EL (cell line): ENCODE measurements at regions not wholly inside any gene's neighbourhood (a gene's known extent, or its start where the extent isn't known, plus 50 kb on each side); places are given as distances from the start of the nearest gene placed in this dataset.
A peak's percentile ranks its signal among the peaks of the same experiment; 100 is the strongest.

Experiments
- DNase-seq: peaks from one replicate; pipeline ENCODE4 v3.0.0-alpha.2; 2016

DNA sequence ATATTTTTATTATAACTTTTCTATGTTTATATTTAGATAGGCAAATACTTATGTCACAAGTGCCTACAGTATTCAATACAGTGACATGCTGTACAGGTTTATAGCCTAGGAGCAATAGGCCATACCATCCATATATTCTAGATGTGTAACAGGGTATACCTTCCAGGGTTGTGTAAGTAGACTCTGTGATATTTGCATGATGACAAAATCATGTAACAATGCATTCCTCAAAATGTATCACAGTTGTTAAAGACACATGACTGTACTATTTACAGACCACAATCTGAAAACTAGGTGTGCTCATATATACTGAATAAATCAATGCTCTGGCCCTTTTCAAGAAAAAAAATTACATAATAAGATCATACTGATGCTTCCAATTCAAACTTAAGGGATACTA lies 433.2 kb upstream of the RGPD4 start:
- no peak for DNase-seq

DNA sequence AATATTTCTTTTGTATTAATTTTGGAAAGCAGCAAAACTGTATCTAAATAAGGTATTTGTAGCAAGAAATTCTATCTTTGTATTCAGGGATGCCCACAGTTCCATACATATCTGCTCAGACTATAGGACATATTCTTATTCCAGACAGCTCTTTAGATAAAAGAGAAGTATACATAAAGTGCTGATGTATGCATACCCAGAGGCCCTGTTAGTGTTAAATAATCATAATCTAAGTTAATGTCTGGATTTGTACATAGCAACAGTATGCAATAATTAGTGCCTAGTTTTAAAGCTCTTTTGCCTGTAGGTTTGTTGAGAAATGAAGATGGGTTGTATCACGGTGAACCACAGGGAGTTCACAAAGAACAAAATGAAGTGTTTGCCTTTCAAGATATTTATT lies 428.0 kb upstream of the RGPD4 start:
- DNase-seq: no peak

DNA sequence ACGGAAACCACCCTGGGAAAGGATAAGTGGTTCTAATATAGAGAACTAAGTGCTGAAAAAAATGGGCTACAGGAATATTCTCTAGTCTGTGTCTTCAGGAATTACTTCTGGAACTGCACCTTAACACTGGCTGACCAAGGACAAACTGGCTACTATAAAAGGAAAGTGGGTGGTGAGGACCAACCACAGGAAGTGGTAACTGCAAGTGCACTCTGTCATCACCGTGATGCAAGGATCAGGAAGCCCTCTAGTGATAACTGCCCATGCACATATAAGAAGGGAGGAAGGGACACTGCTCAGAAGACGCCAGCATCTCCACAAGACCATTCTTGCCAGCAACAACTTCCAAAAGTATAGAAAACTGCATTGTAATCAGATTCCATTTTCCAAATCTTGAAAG lies 424.4 kb upstream of the RGPD4 start:
- no peak for DNase-seq

DNA sequence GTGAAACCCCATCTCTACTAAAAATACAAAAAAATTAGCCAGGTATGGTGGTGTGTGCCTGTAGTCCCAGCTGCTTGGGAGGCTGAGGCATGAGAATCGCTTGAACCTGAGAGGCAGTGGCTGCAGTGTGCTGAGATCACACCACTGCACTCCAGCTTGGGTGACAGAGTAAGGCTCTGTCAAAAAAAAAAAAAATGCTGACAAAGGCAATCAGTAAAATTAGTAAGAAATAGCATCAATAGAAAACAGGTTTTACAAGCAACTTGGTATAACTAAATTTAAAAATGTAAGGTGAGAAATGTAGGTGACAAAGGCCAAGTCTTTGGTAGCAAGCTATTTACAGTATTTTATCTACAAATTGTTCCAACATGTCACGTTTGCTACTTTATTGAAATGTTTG lies 421.4 kb upstream of the RGPD4 start:
- no peak for DNase-seq

DNA sequence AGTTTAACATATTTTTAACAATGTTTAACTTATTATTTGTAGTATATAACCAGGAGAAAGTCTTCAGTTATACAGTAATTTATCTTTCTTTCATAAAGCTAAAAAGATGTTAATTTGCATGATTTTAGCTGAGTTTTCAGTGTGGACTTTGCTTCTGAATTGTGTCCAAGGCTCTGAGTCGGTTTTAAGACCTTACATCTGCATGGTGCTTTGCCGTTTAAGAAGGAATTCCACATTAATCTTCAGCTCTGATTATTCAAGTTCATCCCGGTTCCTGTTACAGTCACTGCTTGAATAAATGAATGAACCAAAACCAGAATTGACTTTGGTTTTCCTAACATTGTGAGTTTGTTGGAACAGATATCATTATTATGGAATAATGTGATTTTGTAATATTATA lies 419.7 kb upstream of the RGPD4 start:
- no peak for DNase-seq

DNA sequence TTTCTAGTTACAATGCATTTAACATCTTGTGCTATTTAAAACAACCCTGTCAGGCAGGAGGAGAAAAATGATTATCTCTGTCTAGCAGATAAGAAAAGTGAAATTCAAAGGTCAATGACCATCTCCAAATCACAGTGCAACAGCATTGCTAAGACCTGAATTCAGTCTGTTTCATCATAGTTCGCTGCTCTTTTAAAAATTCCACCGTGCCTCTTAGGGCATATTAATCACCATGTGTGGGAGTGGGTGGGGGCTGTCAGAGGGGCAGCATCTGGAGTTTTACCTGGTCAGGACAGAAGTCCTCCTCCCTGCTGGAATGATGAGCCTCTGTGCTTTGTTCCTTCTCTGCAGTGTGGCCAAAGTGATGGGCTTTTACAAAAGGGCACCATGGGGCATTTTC lies 418.7 kb upstream of the RGPD4 start:
- DNase-seq: no peak

DNA sequence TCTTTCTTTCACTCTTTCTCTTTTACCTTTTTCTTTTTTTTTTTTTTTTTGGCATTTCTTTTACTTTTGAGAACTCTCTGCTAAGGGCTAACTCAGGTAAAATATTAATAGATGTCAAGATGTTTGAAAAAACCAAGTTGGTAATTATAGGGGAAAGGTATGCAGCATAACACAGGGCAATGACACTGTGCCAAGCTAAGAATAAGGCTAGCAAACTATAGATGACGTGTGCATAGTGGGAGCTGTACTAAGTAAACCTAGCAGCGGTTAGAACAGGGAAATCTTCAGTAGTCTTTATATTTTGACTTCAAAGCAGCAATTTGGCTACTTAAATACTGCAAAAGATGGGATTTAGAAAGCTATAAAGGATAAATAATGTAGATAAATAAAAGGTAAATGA lies 415.4 kb upstream of the RGPD4 start:
- DNase-seq: no peak

DNA sequence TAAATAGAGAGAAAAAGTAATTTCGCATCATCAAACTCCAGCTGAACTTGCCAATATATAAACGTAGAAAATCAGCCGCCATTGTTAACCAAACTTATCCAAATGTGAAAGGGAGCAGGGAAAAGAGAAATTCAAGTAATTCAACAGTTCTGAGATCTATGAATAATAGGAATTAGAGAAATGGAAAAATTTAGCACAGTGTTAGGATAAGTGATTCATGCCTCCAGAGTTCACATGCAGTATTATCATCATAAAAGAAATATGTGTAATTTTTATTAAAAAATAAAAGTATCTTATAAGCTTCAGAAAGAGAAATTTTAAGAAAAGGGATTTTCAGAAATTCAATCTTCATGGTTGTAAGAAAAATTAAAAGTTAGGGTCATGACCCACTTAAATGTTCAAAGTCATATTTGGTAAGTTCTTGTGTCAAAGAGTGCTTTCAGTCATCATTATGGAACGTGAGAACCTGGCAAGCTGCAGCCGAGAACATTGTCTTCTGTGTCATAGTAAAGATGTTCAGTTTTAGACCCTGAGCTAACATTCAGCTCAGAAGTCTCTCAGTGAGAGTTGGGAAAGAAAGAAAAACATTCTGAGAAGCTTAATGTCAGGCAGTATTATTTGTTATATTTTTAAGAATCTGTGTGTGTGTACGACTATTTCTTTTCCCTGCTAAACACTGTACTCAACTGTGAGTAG lies 414.3 kb upstream of the RGPD4 start:
- peak; percentile 23 for DNase-seq

DNA sequence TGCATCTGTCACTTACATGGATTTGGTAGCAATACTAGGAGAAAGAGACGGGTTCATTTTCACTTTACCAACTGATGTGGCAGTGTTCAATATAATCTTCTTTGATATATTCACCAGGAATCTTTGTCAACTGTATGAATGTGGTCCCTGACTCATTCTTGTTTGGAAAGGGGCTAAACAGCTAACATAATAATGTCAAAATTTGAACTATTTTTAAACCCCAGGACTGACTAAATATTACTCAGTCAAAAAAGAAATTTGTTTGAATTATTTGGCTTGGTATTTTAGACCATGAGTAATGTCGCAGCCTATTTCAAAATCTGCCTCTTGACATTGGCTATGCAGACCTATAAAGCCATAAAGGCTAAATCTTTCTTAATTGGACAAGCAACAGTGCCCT lies 413.7 kb upstream of the RGPD4 start:
- DNase-seq: peak; percentile 3

DNA sequence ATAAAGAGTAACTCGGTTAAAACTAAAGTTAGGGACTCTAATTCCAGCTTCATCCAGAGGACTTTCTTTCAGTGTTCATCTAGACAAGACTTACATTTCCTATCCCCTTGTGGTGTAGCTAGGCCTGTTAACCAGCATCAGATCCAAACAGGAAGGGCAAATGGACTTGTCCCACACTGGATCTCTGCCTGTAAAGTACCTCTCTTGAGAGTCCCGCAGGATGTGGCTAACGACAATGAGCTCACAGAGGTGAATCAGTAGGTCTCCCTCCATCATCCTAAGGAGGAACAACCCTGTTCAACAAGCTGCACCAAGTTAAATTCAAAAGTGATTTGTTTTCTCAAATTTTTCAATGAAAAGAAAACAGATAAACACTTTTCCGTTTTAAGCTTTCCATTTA lies 412.3 kb upstream of the RGPD4 start:
- DNase-seq: no peak

DNA sequence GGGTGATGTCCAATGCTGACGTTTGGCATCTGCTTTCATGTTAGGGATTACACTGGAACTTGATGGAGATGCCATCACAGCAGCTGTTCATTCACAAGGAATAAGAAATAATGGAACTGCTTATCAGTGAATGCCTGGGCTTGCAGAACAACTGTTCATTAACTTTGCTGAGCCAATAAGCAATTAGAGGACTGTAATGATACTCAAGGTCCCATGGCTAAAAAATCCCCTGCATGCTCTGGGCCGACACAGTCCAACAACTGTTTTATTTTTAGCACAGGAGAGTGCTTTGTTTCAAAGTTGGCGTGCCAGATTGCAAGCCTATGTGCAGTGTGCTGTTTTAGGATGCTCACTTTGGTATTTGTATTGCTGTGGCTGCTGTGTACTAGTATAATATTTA lies 408.0 kb upstream of the RGPD4 start:
- DNase-seq: no peak

DNA sequence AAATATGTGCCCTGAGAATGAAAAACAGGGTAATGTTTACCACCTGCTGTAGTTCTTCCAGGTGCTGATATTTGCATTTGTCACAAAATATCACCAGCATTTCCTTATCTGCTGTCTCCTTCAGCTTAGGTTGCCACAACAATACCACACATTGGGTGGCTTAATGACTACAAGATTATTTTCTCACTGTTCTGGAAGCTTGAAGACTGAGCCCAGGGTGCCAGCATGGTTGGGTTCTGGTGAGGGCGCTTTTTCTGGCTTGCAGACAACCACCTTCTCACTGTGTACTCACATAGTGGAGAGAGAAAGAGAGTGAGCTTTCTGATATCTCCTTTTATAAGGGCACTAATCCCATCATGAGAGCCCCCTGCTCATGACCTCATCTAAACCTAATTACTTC lies 407.5 kb upstream of the RGPD4 start:
- DNase-seq: no peak

DNA sequence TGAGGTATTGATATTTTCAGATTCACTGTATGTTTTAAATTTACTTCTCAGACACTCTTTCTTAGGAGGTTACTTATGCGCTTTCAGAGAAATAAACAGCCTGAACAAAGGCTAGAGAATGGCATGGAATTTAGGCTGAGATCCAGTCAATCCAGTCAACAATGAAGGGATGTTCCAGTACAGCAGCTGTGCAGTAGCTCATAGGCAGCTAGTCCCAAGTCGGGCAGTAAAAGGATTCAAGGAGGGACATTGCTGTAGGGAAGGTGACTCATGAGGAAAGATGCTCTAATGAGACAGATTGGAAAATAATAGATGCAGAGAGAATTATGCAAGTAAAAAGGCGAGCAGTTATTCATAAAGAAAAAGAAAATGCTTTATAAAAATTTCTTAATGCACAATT lies 397.9 kb upstream of the RGPD4 start:
- DNase-seq: peak; percentile 1

DNA sequence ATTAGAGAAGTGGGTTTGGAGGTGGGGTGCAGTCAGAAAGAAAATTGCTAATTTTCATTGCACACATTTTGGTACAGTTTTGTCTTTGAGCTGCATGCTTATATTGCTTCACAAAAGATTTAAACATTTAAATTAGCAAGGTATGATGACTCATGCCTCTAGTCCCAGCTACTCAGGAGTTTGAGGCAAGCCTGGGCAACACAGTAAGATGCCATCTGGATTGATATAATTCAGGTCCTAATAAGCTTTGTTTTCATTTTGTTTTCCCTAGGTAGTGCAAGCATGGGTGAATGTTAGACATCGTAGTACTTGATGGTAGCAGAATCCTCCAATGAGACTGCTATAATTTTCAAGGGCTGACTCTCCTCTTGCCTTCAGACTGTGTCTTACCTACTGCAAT lies 396.7 kb upstream of the RGPD4 start:
- DNase-seq: no peak

DNA sequence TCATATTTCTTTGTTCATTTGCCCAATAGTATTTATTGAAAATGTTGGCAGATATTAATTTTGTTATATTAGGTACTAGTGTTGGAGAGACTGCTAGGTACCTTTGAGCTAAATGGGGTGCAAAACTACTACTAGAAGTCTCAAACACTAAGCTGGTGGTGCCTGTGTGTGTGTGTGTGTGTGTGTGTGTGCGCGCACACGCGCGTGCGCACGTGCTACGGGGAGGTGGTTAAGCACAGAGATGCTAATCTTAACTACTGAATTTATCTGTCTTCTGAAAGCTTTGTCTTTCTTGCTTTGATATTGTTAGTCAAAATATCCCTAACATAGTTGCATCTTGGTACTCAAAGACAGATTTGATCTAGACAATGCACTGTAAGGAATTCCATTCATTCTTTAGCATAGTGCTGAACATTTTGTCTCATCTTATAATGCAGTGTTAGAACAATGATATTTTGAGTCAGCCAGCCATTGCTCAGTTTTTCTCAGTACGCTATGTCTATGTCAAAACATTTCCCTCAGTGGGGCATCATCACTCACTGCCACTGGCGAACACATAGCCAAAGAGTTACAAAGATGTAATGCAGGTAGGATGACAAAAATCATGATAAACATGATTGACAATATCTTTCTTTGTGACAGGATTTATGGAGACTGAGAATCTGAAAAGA lies 396.0 kb upstream of the RGPD4 start:
- no peak for DNase-seq

DNA sequence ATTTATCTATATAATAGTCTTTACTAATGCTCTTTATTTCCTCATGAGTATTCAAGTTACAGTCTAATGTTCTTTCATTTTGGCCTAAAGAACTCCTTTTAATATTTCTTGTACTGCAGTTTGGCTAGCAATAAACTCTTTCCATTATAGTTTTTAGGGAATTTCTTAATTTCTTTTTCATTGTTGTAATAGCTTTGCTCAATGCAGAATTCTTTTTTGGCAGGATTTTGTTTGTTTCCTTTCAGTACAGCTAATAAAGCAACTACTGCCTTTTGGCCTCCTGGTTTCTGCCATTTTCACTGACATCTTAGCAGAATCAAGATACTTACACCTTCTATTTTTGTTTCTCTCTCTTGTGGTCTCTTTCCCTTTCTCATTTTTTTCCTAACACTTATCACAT lies 390.4 kb upstream of the RGPD4 start:
- DNase-seq: no peak

DNA sequence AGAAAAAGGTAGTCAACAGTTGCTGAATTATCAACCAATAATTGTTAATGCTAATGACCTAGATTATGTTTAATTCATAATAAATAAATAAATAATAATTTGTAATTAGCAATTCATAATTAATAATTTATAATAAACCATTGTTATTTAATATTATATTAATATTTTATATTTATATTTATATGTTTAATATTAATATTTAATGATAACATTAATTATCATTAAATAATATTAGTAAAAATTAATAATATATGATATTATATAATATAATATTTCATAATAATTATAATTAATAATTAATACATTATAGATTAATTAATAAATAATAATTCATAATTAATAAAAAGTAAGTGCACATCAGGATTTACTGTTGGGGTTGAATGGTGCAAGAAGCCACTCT lies 389.4 kb upstream of the RGPD4 start:
- DNase-seq: no peak

DNA sequence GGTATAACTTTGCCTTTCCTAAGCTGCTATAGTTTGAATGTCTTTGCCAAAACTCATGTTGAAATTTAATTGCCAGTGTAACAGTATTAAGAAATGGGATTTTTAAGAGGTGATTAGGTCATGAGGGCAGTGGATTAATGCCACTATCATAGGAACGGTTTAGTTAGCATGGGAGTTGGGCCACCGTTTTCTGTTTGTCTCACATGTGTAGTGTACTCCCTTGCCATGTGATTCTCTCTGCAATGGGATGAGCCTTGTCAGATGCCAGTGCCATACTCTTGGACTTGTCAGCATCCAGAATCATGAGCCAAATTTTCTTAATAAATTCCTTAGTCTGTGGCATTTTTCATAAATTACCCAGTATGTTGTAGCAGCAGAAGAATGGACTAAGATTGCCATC lies 388.9 kb upstream of the RGPD4 start:
- DNase-seq: no peak

DNA sequence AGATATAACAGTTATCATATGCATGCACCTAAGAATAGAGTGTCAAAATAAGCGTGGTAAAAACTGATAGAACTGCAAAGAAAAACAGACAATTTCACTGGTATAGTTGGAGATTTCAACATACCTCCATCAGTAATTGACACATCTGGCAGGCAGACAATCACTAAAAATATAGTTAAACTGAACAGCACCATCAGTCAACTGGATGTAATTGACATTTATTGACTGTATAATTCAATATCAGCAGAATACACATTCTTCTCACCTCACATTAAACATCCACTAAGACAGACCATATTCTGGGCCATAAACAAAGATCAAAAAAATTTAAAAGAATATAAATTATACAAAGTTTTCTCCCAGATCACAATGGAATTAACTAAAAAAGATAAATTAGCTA lies 378.5 kb upstream of the RGPD4 start:
- DNase-seq: no peak

DNA sequence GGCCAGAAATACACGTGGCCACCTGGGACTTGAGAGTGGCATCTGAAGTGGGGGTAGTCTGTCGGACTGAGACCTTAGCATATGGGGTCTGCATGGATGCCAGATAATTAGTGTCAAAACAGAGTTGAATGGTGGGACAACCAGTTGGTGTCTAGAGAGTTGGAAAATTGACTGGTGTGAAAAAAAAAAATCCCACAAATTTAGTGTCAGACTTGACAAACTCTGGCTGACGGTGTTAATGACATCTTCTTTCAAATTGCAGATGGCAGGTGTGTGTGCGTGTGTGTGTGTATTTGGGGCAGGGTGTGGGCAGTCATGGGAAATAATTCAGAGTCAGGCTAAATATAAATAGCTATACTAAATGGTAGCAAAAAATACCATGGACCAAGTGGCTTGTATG lies 365.4 kb upstream of the RGPD4 start:
- no peak for DNase-seq

DNA sequence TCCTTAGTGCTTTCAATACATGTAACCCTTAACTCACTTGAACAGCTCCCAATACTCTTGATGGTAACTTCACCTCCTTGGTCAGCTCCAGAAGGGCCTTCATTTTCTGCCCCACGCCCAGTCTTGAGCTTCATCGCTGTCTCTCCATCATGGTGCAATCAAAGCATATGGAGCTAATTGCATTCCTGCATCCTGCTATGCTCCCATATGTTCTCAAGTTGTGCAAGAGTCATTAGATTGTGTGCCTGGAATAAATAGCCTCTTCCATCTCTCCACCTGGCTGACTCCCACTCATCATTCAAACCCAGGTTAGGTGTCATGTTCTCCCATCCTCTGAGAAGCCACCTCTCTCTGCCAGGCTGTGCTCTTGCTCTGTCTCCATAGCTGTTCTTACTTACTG lies 364.5 kb upstream of the RGPD4 start:
- no peak for DNase-seq

DNA sequence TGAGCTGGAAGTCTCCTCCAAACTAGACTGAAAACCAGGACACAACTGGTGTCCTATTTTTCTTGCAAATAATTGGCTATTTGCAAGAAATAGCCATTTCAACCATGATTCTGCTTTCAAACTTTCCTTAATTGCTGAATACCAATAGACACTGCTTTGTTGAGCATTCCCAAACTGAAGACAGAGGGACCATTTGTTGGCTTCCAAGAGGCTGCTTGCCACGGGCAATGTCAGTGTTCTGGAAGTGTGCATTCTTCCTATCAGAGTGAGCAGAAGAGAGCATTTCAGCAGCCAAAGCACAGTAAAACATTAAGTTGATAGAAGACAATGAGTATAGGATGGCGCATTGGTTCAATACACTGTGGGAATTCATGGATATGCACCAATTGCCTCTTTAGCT lies 360.5 kb upstream of the RGPD4 start:
- DNase-seq: no peak

DNA sequence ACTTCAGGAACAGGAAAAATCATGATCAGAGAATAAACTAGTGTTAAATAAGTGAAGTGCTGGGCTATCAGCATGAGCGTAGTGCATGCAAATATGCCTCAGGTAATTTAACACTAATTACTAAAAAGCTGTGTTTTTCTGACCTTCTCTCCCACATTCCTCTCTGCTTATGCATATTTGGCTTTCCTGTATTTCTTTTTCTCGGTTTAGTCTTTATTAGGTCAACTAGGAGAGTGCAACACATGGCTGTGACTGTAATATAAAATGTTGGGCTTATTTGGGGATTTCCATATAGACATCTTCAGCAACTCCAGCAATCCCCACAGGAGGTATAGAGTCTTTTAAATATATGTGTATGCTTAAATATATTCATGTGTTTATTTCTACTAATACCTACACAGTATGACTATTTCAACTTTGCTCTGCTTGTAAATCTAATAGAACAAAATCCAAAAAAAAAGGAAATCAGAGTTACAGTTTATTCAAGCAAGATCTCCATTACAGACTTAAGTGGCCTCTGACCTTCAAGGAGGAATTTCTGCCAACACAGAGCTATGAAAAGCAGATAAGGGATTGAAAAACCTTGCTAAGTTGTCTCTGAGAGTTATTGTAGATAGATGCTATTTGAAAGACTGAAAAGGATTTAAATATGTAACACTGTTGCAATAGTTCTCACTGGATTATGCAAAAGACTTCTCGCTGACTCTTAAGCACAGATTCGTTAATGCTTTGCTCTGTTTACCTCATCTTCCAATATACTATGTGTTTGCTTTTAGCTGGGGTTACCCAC lies 359.5 kb upstream of the RGPD4 start:
- DNase-seq: no peak

DNA sequence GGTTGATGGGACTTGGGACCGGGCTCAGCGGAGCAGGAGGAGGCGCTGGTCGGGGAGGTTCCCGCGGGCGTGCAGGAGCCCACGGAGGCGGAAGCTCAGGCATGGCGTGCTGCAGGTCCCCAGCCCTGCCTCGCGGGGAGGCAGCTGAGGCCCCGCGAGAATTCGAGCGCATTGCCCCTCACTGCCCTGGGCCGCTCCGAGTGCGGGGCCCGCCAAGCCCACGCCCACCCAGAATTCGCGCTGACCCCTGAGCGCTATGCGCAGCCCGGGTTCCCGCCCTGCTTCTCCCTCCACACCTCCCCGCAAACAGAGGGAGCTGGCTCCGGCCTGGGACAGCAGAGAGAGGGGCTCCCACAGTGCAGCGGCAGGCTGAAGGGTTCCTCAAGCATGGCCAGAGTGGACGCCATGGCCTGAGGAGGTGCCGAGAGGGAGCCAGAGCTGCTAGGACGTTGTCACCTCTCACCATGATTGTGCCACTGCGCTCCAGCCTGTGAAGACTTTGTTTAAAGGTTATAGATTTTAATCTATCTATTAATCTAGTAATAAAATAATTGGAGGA lies 357.2 kb upstream of the RGPD4 start:
- no peak for DNase-seq
